ENCODE measurements at regions not wholly inside any gene's neighbourhood (a gene's known extent, or its start where the extent isn't known, plus 50 kb on each side); places are given as distances from the start of the nearest gene placed in this dataset.
"Not testable (repeated sequence)": the region's sequence is repeated elsewhere in the genome, so short reads cannot be mapped to it uniquely, and the experiment has no call there.

DNA sequence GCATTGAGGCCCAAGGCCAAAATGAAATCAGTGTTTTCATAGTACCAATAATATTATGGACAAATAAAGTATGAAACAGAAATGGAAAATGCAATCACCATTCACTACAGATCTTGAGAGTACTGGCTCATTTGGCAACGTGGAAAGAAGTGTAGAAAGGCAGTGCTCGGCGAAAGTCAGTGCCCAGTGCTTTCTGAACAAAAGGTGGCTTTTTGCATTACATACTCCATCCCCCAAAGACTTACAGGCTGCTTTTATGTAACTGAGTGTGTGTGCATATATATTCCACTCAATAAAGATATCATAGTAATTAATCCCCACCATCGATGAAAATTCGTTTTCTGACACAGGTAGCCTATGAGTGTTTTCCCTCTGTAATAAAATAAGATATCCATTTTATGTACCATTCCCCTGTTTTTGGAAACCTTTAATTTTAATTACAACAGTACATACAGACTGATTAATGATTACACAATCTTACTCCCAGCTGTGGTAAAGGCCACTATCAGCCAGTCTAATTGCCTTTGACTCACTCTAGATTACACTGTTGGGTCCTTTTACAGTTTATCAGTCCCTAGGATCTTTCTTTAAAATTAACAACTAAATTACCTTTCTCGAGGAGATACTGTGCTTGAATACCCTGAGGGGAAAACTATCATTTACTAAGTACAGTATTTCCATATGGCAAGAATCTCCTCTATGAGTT is 65.9 kb downstream of the MAD2L1 start:
- H3K9me3 ChIP-seq: no peaks in the 10 kb centered on the region
- H3K4me3 ChIP-seq: no peak overlapping the region
- H3K4me1 ChIP-seq: no peaks in the 10 kb centered on the region
- TF ChIP-seq POLR2A (IDR thresholded peaks at IDR 0.05): no peak
- no peak for TF ChIP-seq CTCF (IDR thresholded peaks at IDR 0.05)
- TF ChIP-seq POLR2AphosphoS5 (IDR thresholded peaks at IDR 0.05; ENCODE audit: insufficient read depth in 1 of 2, low read depth in 1 of 2): no peak
- intact Hi-C loops (cut with DNase I): no loop called here
- no peak for DNase-seq (ENCODE audit: extremely low spot score in 2 of 2)
- no peaks in the 10 kb centered on the region for H3K27me3 ChIP-seq
- no peaks in the 10 kb centered on the region for H3K36me3 ChIP-seq
- H3K27ac ChIP-seq: no peak overlapping the region

DNA sequence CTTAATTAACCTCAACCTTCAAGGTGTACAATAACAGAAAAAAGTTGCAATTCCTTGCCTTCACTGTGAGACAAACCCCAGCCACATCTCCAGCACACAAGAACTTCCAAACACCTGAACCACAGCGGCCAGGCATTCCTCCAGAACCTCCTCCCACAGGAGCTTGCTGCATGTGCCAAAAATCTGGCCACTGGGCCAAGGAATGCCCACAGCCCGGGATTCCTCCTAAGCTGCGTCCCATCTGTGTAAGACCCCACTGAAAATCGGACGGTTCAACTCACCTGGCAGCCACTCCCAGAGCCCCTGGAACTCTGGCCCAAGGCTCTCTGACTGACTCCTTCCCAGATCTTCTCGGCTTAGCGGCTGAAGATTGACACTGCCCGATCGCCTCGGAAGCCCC is 70.6 kb downstream of the MAD2L1 start:
- H3K4me3 ChIP-seq; H3K4me1 ChIP-seq; DNase-seq (ENCODE audit: extremely low spot score in 2 of 2); H3K36me3 ChIP-seq; H3K27me3 ChIP-seq; H3K27ac ChIP-seq; intact Hi-C loops (cut with DNase I); H3K9me3 ChIP-seq: not testable (repeated sequence)

DNA sequence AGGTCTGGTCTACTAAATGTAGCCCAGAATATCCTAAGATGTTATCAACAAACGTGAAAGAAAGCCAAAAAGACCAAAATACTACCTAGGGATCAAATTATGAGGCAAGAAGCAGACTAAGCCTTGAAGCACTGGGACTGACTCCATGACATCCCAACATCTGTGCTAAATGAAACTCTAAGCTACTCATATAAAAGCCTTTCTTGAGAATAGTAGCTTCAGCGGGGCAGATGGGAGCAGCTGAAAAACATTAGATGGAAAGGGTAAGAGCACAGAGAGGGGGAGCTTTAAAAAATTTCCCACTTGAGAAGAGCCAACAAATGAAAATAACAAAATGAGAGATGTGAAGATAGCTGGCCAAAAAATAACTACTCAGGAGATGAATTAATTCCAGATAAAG is 81.7 kb downstream of the MAD2L1 start:
- Histone ChIP-seq H3K27me3 (no peaks in the 10 kb centered on the region), H3K9me3 (no peaks in the 10 kb centered on the region), H3K4me3 (no peak overlapping the region), H3K4me1 (peaks cover 15% of the 10 kb centered on the region), H3K27ac (peak overlapping the region; percentile 1), H3K36me3 (no peaks in the 10 kb centered on the region)
- no peak for DNase-seq (ENCODE audit: extremely low spot score in 2 of 2)
- intact Hi-C loops (cut with DNase I): no loop called here
- TF ChIP-seq CTCF (IDR thresholded peaks at IDR 0.05) (no peak), POLR2A (IDR thresholded peaks at IDR 0.05) (no peak), POLR2AphosphoS5 (IDR thresholded peaks at IDR 0.05; ENCODE audit: insufficient read depth in 1 of 2, low read depth in 1 of 2) (no peak)

GRCh38 chr4:119982756-119983155 is 83.9 kb downstream of the MAD2L1 start:
- TF ChIP-seq CTCF (IDR thresholded peaks at IDR 0.05) (no peak), POLR2A (IDR thresholded peaks at IDR 0.05) (no peak), POLR2AphosphoS5 (IDR thresholded peaks at IDR 0.05; ENCODE audit: insufficient read depth in 1 of 2, low read depth in 1 of 2) (no peak)
- Histone ChIP-seq H3K4me3 (no peak overlapping the region), H3K27me3 (no peaks in the 10 kb centered on the region), H3K27ac (no peak overlapping the region), H3K4me1 (peaks cover 15% of the 10 kb centered on the region), H3K9me3 (no peaks in the 10 kb centered on the region), H3K36me3 (no peaks in the 10 kb centered on the region)
- no peak for DNase-seq (ENCODE audit: extremely low spot score in 2 of 2)
- intact Hi-C loops (cut with DNase I): no loop called here

DNA sequence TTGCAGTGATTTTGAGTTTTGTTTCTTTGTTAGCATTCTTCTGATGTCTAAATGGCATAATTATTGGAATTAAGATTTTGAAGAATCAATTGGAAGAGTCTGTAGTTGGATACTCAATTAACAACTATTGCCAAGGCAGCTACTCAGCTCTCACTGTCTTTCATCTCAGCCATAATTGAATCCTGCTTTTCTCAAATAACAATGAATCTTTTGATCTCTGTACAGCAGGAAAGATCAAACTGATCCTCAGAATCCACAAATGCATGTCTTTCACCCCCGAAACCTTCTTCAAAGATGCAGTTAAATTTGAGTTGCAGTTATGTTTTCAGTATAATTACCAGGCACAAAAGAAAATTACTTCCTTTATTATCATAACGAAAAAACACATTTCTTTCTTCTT is 86.2 kb downstream of the MAD2L1 start:
- no peaks in the 10 kb centered on the region for H3K9me3 ChIP-seq
- no peaks in the 10 kb centered on the region for H3K36me3 ChIP-seq
- no peaks in the 10 kb centered on the region for H3K27me3 ChIP-seq
- intact Hi-C loops (cut with DNase I): no loop called here
- H3K27ac ChIP-seq: no peak overlapping the region
- H3K4me1 ChIP-seq: peaks cover 15% of the 10 kb centered on the region
- DNase-seq (ENCODE audit: extremely low spot score in 2 of 2): no peak
- TF ChIP-seq POLR2A (IDR thresholded peaks at IDR 0.05) (no peak), CTCF (IDR thresholded peaks at IDR 0.05) (no peak), POLR2AphosphoS5 (IDR thresholded peaks at IDR 0.05; ENCODE audit: insufficient read depth in 1 of 2, low read depth in 1 of 2) (no peak)
- H3K4me3 ChIP-seq: no peak overlapping the region

Measured in vagina (tissue), 2 donors.